GM23338 (cell line): ENCODE measurements at regions not wholly inside any gene's neighbourhood (a gene's known extent, or its start where the extent isn't known, plus 50 kb on each side); places are given as distances from the start of the nearest gene placed in this dataset.

ENCODE experiments used
- ATAC-seq: fragments of 200-7000 bp; cut with Tn5 transposase; 3 replicates; pipeline ENCODE4 v1.9.1; 2020
- DNase-seq: peaks from one replicate; pipeline ENCODE4 v3.0.0-alpha.2; 2015; ENCODE audit warnings: low spot score
- H2AFZ ChIP-seq: fragments of 200-600 bp; sonication (generic); 2 replicates; pipeline ENCODE4 v1.8.0; 2016; ENCODE audit warnings: antibody characterized with exemption, mild to moderate bottlenecking, moderate library complexity
- H3F3A ChIP-seq: fragments of 200-600 bp; sonication (generic); replicated peaks from 2 replicates; pipeline ENCODE4 v1.8.0; 2017; ENCODE audit warnings: antibody characterized with exemption, mixed run types, low read depth
- H3K27ac ChIP-seq: fragments of 200-600 bp; sonication (generic); 2 replicates; pipeline ENCODE4 v1.6.1; 2016; ENCODE audit warnings: low read depth
- H3K27me3 ChIP-seq: fragments of 200-600 bp; sonication (generic); 2 replicates; pipeline ENCODE4 v1.8.0; 2016; ENCODE audit warnings: mild to moderate bottlenecking, mixed run types, moderate library complexity; ENCODE audit not compliant: insufficient read depth
- H3K36me3 ChIP-seq: fragments of 200-600 bp; sonication (generic); 2 replicates; pipeline ENCODE4 v1.8.0; 2016; ENCODE audit warnings: mild to moderate bottlenecking; ENCODE audit not compliant: insufficient read depth
- H3K4me1 ChIP-seq: fragments of 200-600 bp; sonication (generic); 2 replicates; pipeline ENCODE4 v1.8.0; 2016; ENCODE audit warnings: mild to moderate bottlenecking, moderate library complexity; ENCODE audit not compliant: insufficient read depth
- H3K4me2 ChIP-seq: fragments of 200-600 bp; sonication (generic); 2 replicates; pipeline ENCODE4 v1.7.1; 2017; ENCODE audit warnings: mixed run types
- H3K4me3 ChIP-seq: fragments of 200-600 bp; sonication (generic); 2 replicates; pipeline ENCODE4 v1.6.1; 2016; ENCODE audit warnings: mixed run types
- H3K79me2 ChIP-seq: fragments of 200-600 bp; sonication (generic); replicated peaks from 2 replicates; pipeline ENCODE4 v1.8.0; 2017; ENCODE audit warnings: mild to moderate bottlenecking; ENCODE audit not compliant: insufficient read depth
- H3K9me2 ChIP-seq: fragments of 200-600 bp; sonication (generic); 2 replicates; pipeline ENCODE4 v1.8.0; 2017; ENCODE audit not compliant: insufficient read depth
- H4K20me1 ChIP-seq: fragments of 200-600 bp; sonication (generic); replicated peaks from 2 replicates; pipeline ENCODE4 v1.8.0; 2017; ENCODE audit warnings: mild to moderate bottlenecking; ENCODE audit not compliant: insufficient read depth
- H3K27ac Mint-ChIP-seq: 2 replicates; pipeline ENCODE4 v1.8.0; 2020; ENCODE audit warnings: inconsistent platforms, mild to moderate bottlenecking, moderate library complexity, mixed read lengths
- H3K27me3 Mint-ChIP-seq: 3 replicates; pipeline ENCODE4 v1.8.0; 2022; ENCODE audit warnings: low read depth, mild to moderate bottlenecking, moderate library complexity, mixed read lengths, inconsistent platforms; ENCODE audit not compliant: insufficient read depth, poor library complexity
- H3K36me3 Mint-ChIP-seq: 3 replicates; pipeline ENCODE4 v1.8.0; 2021; ENCODE audit warnings: low read depth, mild to moderate bottlenecking, inconsistent platforms, moderate library complexity, mixed read lengths
- H3K4me1 Mint-ChIP-seq: 3 replicates; pipeline ENCODE4 v1.8.0; 2020; ENCODE audit warnings: mild to moderate bottlenecking, inconsistent platforms, mixed read lengths
- H3K4me3 Mint-ChIP-seq: 3 replicates; pipeline ENCODE4 v1.8.0; 2021; ENCODE audit warnings: moderate library complexity, mild to moderate bottlenecking, inconsistent platforms, mixed read lengths
- H3K9me3 Mint-ChIP-seq: 3 replicates; pipeline ENCODE4 v1.8.0; 2020; ENCODE audit warnings: moderate library complexity, mild to moderate bottlenecking, inconsistent platforms, mixed read lengths
- CREB1 ChIP-seq: fragments of 250-450 bp; sonication (Bioruptor Pico); IDR thresholded peaks from 2 replicates; pipeline ENCODE4 v1.5.0; 2020; ENCODE audit warnings: low read depth, mild to moderate bottlenecking, moderate library complexity
- EZH2phosphoT487 ChIP-seq: fragments of 200-600 bp; sonication (generic); IDR thresholded peaks from one replicate; pipeline ENCODE4 v1.8.1; 2018; ENCODE audit warnings: antibody characterized with exemption; ENCODE audit not compliant: unreplicated experiment
- NANOG ChIP-seq: IDR thresholded peaks from 2 replicates; pipeline ENCODE4 v1.6.1; 2016; ENCODE audit warnings: antibody characterized with exemption, borderline replicate concordance
- POLR2AphosphoS5 ChIP-seq: IDR thresholded peaks from 2 replicates; pipeline ENCODE4 v1.6.1; 2016; ENCODE audit warnings: antibody characterized with exemption, low read depth
- REST ChIP-seq: IDR thresholded peaks from one replicate; pipeline ENCODE4 v1.6.1; 2018; ENCODE audit warnings: antibody characterized with exemption; ENCODE audit not compliant: unreplicated experiment
- STAT1 ChIP-seq: IDR thresholded peaks from one replicate; pipeline ENCODE4 v1.6.1; 2016; ENCODE audit warnings: antibody characterized with exemption; ENCODE audit not compliant: unreplicated experiment
- ZNF114 ChIP-seq: fragments of 250-450 bp; sonication (Bioruptor Pico); IDR thresholded peaks from 2 replicates; pipeline ENCODE4 v1.5.0; 2020; ENCODE audit warnings: mild to moderate bottlenecking, moderate library complexity
- TF ChIP-seq, protein P1 (sequence below), 2 experiments: fragments of 200-600 bp in 1 of 2; sonication (generic) in 1 of 2; conservative IDR thresholded peaks; 2 replicates each; pipeline versions ENCODE4 v1.5.1 to v1.6.1; 2016 to 2017; ENCODE audit warnings: antibody characterized with exemption in 2 of 2, low read depth in 2 of 2, mild to moderate bottlenecking in 2 of 2, moderate library complexity in 1 of 2

GRCh38 chr16:86064431-86065250 is 165.7 kb downstream of the IRF8 start:
- Histone ChIP-seq H2AFZ (no peak overlapping the region), H3K36me3 (no peaks in the 10 kb centered on the region), H3K79me2 (no peaks in the 10 kb centered on the region), H3F3A (no peaks in the 10 kb centered on the region), H3K9me2 (no peaks in the 10 kb centered on the region), H3K4me3 (no peak overlapping the region), H4K20me1 (no peaks in the 10 kb centered on the region), H3K27ac (no peak overlapping the region), H3K27me3 (no peaks in the 10 kb centered on the region), H3K4me1 (no peaks in the 10 kb centered on the region), H3K4me2 (no peak overlapping the region)
- Mint-ChIP-seq H3K4me3 (no peak overlapping the region), H3K27ac (no peak overlapping the region), H3K4me1 (no peaks in the 10 kb centered on the region), H3K36me3 (no peaks in the 10 kb centered on the region), H3K27me3 (peaks cover 12% of the 10 kb centered on the region), H3K9me3 (no peaks in the 10 kb centered on the region; the same call in 2 of the 3 replicates)
- ATAC-seq = no peak
- no peak for DNase-seq
- TF ChIP-seq ZNF114 = no peak
- TF ChIP-seq, protein P1, sequence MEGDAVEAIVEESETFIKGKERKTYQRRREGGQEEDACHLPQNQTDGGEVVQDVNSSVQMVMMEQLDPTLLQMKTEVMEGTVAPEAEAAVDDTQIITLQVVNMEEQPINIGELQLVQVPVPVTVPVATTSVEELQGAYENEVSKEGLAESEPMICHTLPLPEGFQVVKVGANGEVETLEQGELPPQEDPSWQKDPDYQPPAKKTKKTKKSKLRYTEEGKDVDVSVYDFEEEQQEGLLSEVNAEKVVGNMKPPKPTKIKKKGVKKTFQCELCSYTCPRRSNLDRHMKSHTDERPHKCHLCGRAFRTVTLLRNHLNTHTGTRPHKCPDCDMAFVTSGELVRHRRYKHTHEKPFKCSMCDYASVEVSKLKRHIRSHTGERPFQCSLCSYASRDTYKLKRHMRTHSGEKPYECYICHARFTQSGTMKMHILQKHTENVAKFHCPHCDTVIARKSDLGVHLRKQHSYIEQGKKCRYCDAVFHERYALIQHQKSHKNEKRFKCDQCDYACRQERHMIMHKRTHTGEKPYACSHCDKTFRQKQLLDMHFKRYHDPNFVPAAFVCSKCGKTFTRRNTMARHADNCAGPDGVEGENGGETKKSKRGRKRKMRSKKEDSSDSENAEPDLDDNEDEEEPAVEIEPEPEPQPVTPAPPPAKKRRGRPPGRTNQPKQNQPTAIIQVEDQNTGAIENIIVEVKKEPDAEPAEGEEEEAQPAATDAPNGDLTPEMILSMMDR (conservative IDR thresholded peaks at IDR 0.05; ENCODE audit: low read depth in 2 of 2) = peak in 1 of 2 experiments; percentile 22; a peak in 2 of 4 replicates

DNA sequence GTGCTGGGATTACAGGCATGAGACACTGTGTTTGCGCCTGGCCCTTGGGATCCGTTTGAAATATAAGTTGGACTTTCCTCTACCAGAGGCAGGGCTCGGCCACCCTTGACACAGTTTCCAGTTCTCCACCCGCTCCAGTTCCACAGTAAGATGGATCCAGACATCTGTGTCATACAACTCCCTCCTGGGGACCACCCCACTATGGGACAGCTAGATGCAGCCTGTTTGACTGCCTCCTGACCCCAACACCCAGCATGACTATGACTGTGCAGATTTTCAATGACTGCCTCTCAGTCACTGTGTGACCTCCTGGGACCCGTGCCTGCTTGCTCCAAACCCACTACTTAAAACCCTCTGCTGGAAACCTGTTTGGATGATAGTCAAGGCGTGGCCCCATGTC is 166.7 kb downstream of the IRF8 start:
- Histone ChIP-seq H3K4me1 (no peaks in the 10 kb centered on the region), H3F3A (no peaks in the 10 kb centered on the region), H3K36me3 (no peaks in the 10 kb centered on the region), H3K4me3 (no peak overlapping the region), H4K20me1 (no peaks in the 10 kb centered on the region), H3K27ac (no peak overlapping the region), H3K27me3 (no peaks in the 10 kb centered on the region), H2AFZ (no peak overlapping the region), H3K9me2 (no peaks in the 10 kb centered on the region), H3K79me2 (no peaks in the 10 kb centered on the region), H3K4me2 (no peak overlapping the region)
- no peaks in the 10 kb centered on the region for H3K36me3 Mint-ChIP-seq
- peaks cover 14% of the 10 kb centered on the region for H3K27me3 Mint-ChIP-seq
- no peaks in the 10 kb centered on the region for H3K4me1 Mint-ChIP-seq
- peak overlapping the region; percentile 50; the same call in 1 of the 2 replicates for H3K27ac Mint-ChIP-seq
- H3K4me3 Mint-ChIP-seq = no peak overlapping the region
- DNase-seq (no peak), ATAC-seq (no peak)
- no peaks in the 10 kb centered on the region; the same call in 2 of the 3 replicates for H3K9me3 Mint-ChIP-seq
- TF ChIP-seq REST (no peak), CREB1 (no peak), STAT1 (no peak), EZH2phosphoT487 (no peak), ZNF114 (no peak), POLR2AphosphoS5 (no peak), NANOG (no peak)
- TF ChIP-seq, protein P1 (conservative IDR thresholded peaks at IDR 0.05; ENCODE audit: low read depth in 2 of 2) = no peak
